ENCODE measurements at regions not wholly inside any gene's neighbourhood (a gene's known extent, or its start where the extent isn't known, plus 50 kb on each side); places are given as distances from the start of the nearest gene placed in this dataset.

- POLR2A ChIA-PET, result no interaction called here
- Histone ChIP-seq H3K9me3 (replicated peaks; ENCODE audit: control insufficient read depth, insufficient read depth, low read length) (no peaks in the 10 kb centered on the region), H2AFZ (ENCODE audit: control insufficient read depth, low read depth, low read length) (no peak overlapping the region), H3K27me3 (replicated peaks in 1 of 2; ENCODE audit: control insufficient read depth in 2 of 2, insufficient read depth in 2 of 2, low read length in 1 of 2) (no peaks in the 10 kb centered on the region), H3K27ac (ENCODE audit: control insufficient read depth, insufficient read depth) (no peak overlapping the region), H3K4me1 (ENCODE audit: control insufficient read depth, insufficient read depth, low read length) (no peaks in the 10 kb centered on the region), H3K4me2 (ENCODE audit: control insufficient read depth, insufficient read depth) (no peak overlapping the region), H4K20me1 (ENCODE audit: control insufficient read depth, insufficient read depth) (no peaks in the 10 kb centered on the region), H3K4me3 (no peak overlapping the region), H3K9ac (ENCODE audit: control insufficient read depth, insufficient read depth, low read length) (no peak overlapping the region), H3K79me2 (ENCODE audit: control insufficient read depth, insufficient read depth, low read length) (no peaks in the 10 kb centered on the region), H3K36me3 (ENCODE audit: control insufficient read depth in 2 of 2, insufficient read depth in 2 of 2, low read length in 1 of 2) (no peaks in the 10 kb centered on the region)
- DNase-seq (ENCODE audit: low read depth, low spot score) (no peak), FAIRE-seq (no peak), ATAC-seq (no peak)
- TF ChIP-seq CHD1 (IDR thresholded peaks at IDR 0.05; ENCODE audit: low read depth, low read length), result no peak
- no TSS peak for BruUV-seq (replicated peaks)
- CTCF ChIA-PET, result no interaction called here
- RAD21 ChIA-PET (ENCODE audit: unreplicated experiment), result no interaction called here
- intact Hi-C loops (cut with micrococcal nuclease; ENCODE audit: unreplicated experiment), result no loop called here
- in situ Hi-C loops (cut with MboI), result no loop called here
- SMC1A ChIA-PET (ENCODE audit: uncharacterized antibody, unreplicated experiment), result no interaction called here
Measured at GRCh38 chr14:87082917-87083316, 910.1 kb downstream of the GALC start.

GRCh38 chr14:87081004-87081403 lies 912.0 kb downstream of the GALC start:
- no peak for DNase-seq (ENCODE audit: low read depth, low spot score)
- intact Hi-C loops (cut with micrococcal nuclease; ENCODE audit: unreplicated experiment), result no loop called here
- Histone ChIP-seq H3K9ac (ENCODE audit: control insufficient read depth, insufficient read depth, low read length) (no peak overlapping the region), H3K4me1 (ENCODE audit: control insufficient read depth, insufficient read depth, low read length) (no peaks in the 10 kb centered on the region), H3K36me3 (ENCODE audit: control insufficient read depth in 2 of 2, insufficient read depth in 2 of 2, low read length in 1 of 2) (no peaks in the 10 kb centered on the region), H3K27me3 (replicated peaks in 1 of 2; ENCODE audit: control insufficient read depth in 2 of 2, insufficient read depth in 2 of 2, low read length in 1 of 2) (no peaks in the 10 kb centered on the region), H3K4me2 (ENCODE audit: control insufficient read depth, insufficient read depth) (no peak overlapping the region), H2AFZ (ENCODE audit: control insufficient read depth, low read depth, low read length) (no peak overlapping the region), H3K79me2 (ENCODE audit: control insufficient read depth, insufficient read depth, low read length) (no peaks in the 10 kb centered on the region), H4K20me1 (ENCODE audit: control insufficient read depth, insufficient read depth) (no peaks in the 10 kb centered on the region), H3K4me3 (no peak overlapping the region), H3K27ac (ENCODE audit: control insufficient read depth, insufficient read depth) (no peak overlapping the region), H3K9me3 (replicated peaks; ENCODE audit: control insufficient read depth, insufficient read depth, low read length) (no peaks in the 10 kb centered on the region)
- ChIA-PET RAD21 (ENCODE audit: unreplicated experiment) (no interaction called here), POLR2A (no interaction called here), CTCF (no interaction called here), SMC1A (ENCODE audit: uncharacterized antibody, unreplicated experiment) (no interaction called here)
- no peak for ATAC-seq
- 20% methylated on average over 6 of the region's 6 CpGs for WGBS (ENCODE audit: insufficient coverage, insufficient replicate concordance, low lambda C conversion rate, missing lambda C conversion rate)
- in situ Hi-C loops (cut with MboI), result no loop called here
- no TSS peak for BruUV-seq (replicated peaks)
- no peak for FAIRE-seq
- TF ChIP-seq ZNF687 (IDR thresholded peaks at IDR 0.05) (no peak), BRCA1 (IDR thresholded peaks at IDR 0.05; ENCODE audit: low read depth, low read length) (no peak), EED (IDR thresholded peaks at IDR 0.05; ENCODE audit: low read depth) (no peak), POLR2AphosphoS2 (IDR thresholded peaks at IDR 0.05; ENCODE audit: low read depth, low read length) (no peak), CREB1 (IDR thresholded peaks at IDR 0.05; ENCODE audit: low read depth) (no peak), ZBTB4 (CRISPR knock-in tag; IDR thresholded peaks at IDR 0.05) (no peak), USF2 (IDR thresholded peaks at IDR 0.05; ENCODE audit: borderline replicate concordance, low read depth, low read length) (no peak), ZBTB33 (IDR thresholded peaks at IDR 0.05) (no peak)
